ENCODE measurements at regions not wholly inside any gene's neighbourhood (a gene's known extent, or its start where the extent isn't known, plus 50 kb on each side); places are given as distances from the start of the nearest gene placed in this dataset.

- H3K4me2 ChIP-seq (ENCODE audit: insufficient read depth in 1 of 2, low read depth in 2 of 2, low read length in 2 of 2): no peak overlapping the region
These were observed 617.9 kb upstream of the GRM3 start for GRCh38 chr7:86025807-86026206.

More at GRCh38 chr7:86025807-86026206, 617.9 kb upstream of the GRM3 start:
- Histone ChIP-seq H3K27ac (ENCODE audit: low read depth, low read length) (no peak overlapping the region), H3K4ac (replicated peaks; ENCODE audit: insufficient read length, low read depth, low read length) (no peak overlapping the region), H3K9me3 (ENCODE audit: insufficient read depth in 2 of 2, low read depth in 1 of 2, low read length in 1 of 2) (no peaks in the 10 kb centered on the region), H4K20me1 (replicated peaks in 1 of 2; ENCODE audit: control insufficient read depth in 1 of 2, insufficient read depth in 2 of 2, low read length in 2 of 2) (no peaks in the 10 kb centered on the region), H3K14ac (ENCODE audit: insufficient read length) (no peak overlapping the region), H3K4me3 (ENCODE audit: extremely low read depth in 1 of 4, insufficient read depth in 2 of 4, low read depth in 3 of 4, low read length in 4 of 4) (no peak overlapping the region), H2BK20ac (ENCODE audit: low read length) (no peak overlapping the region), H3K79me1 (ENCODE audit: low read depth, low read length) (no peaks in the 10 kb centered on the region), H3K23ac (ENCODE audit: insufficient read length) (no peak overlapping the region), H3K56ac (replicated peaks; ENCODE audit: insufficient read length, low read depth, low read length) (no peak overlapping the region), H4K5ac (ENCODE audit: insufficient read length, low read depth, low read length) (no peak overlapping the region), H2AK5ac (ENCODE audit: low read depth, low read length) (no peak overlapping the region), H3K4me1 (replicated peaks in 1 of 4; ENCODE audit: control insufficient read depth in 3 of 4, insufficient read depth in 4 of 4, low read length in 3 of 4) (no peaks in the 10 kb centered on the region), H3K18ac (ENCODE audit: extremely low read depth, low read length) (no peak overlapping the region), H2BK120ac (replicated peaks; ENCODE audit: low read depth, low read length) (no peak overlapping the region), H4K91ac (replicated peaks; ENCODE audit: insufficient read length, low read length) (no peak overlapping the region), H3K9ac (replicated peaks in 1 of 4; ENCODE audit: extremely low read depth in 1 of 4, low read depth in 3 of 4, low read length in 3 of 4) (no peak overlapping the region), H2BK5ac (ENCODE audit: low read depth, low read length) (no peak overlapping the region), H3K79me2 (ENCODE audit: control insufficient read depth in 1 of 2, insufficient read depth in 2 of 2, low read length in 2 of 2) (no peaks in the 10 kb centered on the region), H3K23me2 (ENCODE audit: low read depth, low read length) (peaks cover 1% of the 10 kb centered on the region; the same call in 1 of the 2 replicates), H3K36me3 (ENCODE audit: control insufficient read depth in 2 of 4, insufficient read depth in 4 of 4, low read length in 3 of 4) (no peaks in the 10 kb centered on the region), H4K8ac (ENCODE audit: extremely low read depth, insufficient read depth, low read length) (no peak overlapping the region), H2BK12ac (ENCODE audit: low read depth, low read length) (no peak overlapping the region), H2AFZ (ENCODE audit: low read length) (peak overlapping the region; percentile 69; the same call in 1 of the 2 replicates), H3K27me3 (replicated peaks in 1 of 4; ENCODE audit: control insufficient read depth in 3 of 4, extremely low read depth in 1 of 4, insufficient read depth in 3 of 4, low read length in 3 of 4) (no peaks in the 10 kb centered on the region), H2BK15ac (ENCODE audit: low read length) (no peak overlapping the region)
- TF ChIP-seq CTCF (IDR thresholded peaks at IDR 0.05; ENCODE audit: control extremely low read depth in 1 of 3, insufficient read depth in 1 of 3, low read depth in 1 of 3, low read length in 3 of 3) (peak in 1 of 3 experiments; percentile 6; a peak in 1 of 4 replicates), RAD21 (IDR thresholded peaks at IDR 0.05 in 1 of 2, conservative IDR thresholded peaks at IDR 0.05 in 1 of 2; ENCODE audit: low read depth in 2 of 2, low read length in 2 of 2) (peak; percentile 21 to 39; a peak in 3 of 4 replicates), USF2 (IDR thresholded peaks at IDR 0.05; ENCODE audit: low read length) (no peak), EZH2 (IDR thresholded peaks at IDR 0.05; ENCODE audit: low read depth, low read length, severe bottlenecking) (no peak), EP300 (IDR thresholded peaks at IDR 0.05; ENCODE audit: borderline replicate concordance in 1 of 2, low read depth in 2 of 2, low read length in 2 of 2) (no peak), CREB1 (IDR thresholded peaks at IDR 0.05) (no peak), CBX8 (IDR thresholded peaks at IDR 0.05; ENCODE audit: borderline replicate concordance, low read depth, low read length) (no peak), ZNF274 (IDR thresholded peaks at IDR 0.05; ENCODE audit: borderline replicate concordance, extremely low read depth, low read length) (no peak), KDM1A (IDR thresholded peaks at IDR 0.05; ENCODE audit: borderline replicate concordance, low read length) (no peak)
- FAIRE-seq: no peak
- ChIA-PET CTCF (ENCODE audit: partially characterized antibody) (interaction anchor here (0.6 to 1.2 kb wide), 4 partner anchors 22 to 99 kb away, joined by 3 to 5 read pairs (median 4); no protein-coding TSS in a partner anchor), POLR2A (ENCODE audit: partially characterized antibody) (no interaction called here)
- DNase-seq (ENCODE audit: low read depth in 1 of 2, low spot score in 2 of 2): no peak

Measured in H1 (cell line).